Suprapubic skin (tissue), 4 donors: ENCODE measurements at regions not wholly inside any gene's neighbourhood (a gene's known extent, or its start where the extent isn't known, plus 50 kb on each side); places are given as distances from the start of the nearest gene placed in this dataset.
A peak's percentile ranks its signal among the peaks of the same experiment; 100 is the strongest.

Experiments
- DNase-seq, 2 donors: peaks; one replicate each; pipeline ENCODE4 v3.0.0-alpha.2; 2019; ENCODE audit warnings: low spot score in 2 of 2
- H3K27ac ChIP-seq: fragments of 200-600 bp; sonication (generic); one replicate; pipeline ENCODE4 v1.5.1; 2019
- H3K27me3 ChIP-seq: fragments of 200-600 bp; sonication (generic); one replicate; pipeline ENCODE4 v1.5.1; 2019
- H3K36me3 ChIP-seq: fragments of 200-600 bp; sonication (generic); one replicate; pipeline ENCODE4 v1.5.1; 2019
- H3K4me1 ChIP-seq: fragments of 200-600 bp; sonication (generic); one replicate; pipeline ENCODE4 v1.5.1; 2019
- H3K4me3 ChIP-seq: fragments of 200-600 bp; sonication (generic); one replicate; pipeline ENCODE4 v1.5.1; 2019; ENCODE audit warnings: mild to moderate bottlenecking
- H3K9me3 ChIP-seq: fragments of 200-600 bp; sonication (generic); one replicate; pipeline ENCODE4 v1.5.1; 2019
- CTCF ChIP-seq, 2 donors: fragments of 200-600 bp in 1 of 2; fragments of 450-650 bp in 1 of 2; sonication (generic) in 1 of 2; IDR thresholded peaks; one replicate each; pipeline ENCODE4 v1.5.1; 2016 to 2019; ENCODE audit warnings: antibody characterized with exemption in 2 of 2, mild to moderate bottlenecking in 1 of 2, moderate library complexity in 1 of 2
- EP300 ChIP-seq: sonication (generic); formaldehyde crosslinking; IDR thresholded peaks from one replicate; pipeline ENCODE4 v1.6.1; 2017; ENCODE audit warnings: antibody characterized with exemption
- POLR2A ChIP-seq, 2 donors: fragments of 450-650 bp; IDR thresholded peaks; one replicate each; pipeline ENCODE4 v1.6.1; 2017; ENCODE audit warnings: antibody characterized with exemption in 2 of 2, mild to moderate bottlenecking in 2 of 2, moderate library complexity in 2 of 2
- POLR2AphosphoS5 ChIP-seq, 3 donors: sonication (generic); formaldehyde crosslinking; IDR thresholded peaks; one replicate each; pipeline ENCODE4 v1.6.1; 2017; ENCODE audit warnings: antibody characterized with exemption in 3 of 3
- WGBS: methylation state at CpG from one replicate; pipeline ENCODE4 v1.1.5; 2018; 5-methylcytosine and 5-hydroxymethylcytosine counted together

- H3K4me1 ChIP-seq = peaks cover 17% of the 10 kb centered on the region
- no peak for TF ChIP-seq CTCF (IDR thresholded peaks at IDR 0.05)
- no peak for TF ChIP-seq EP300
- TF ChIP-seq POLR2A (IDR thresholded peaks at IDR 0.05) = no peak
- WGBS = 68% methylated on average over 6 of the region's 7 CpGs
These were observed 462.2 kb upstream of the PROK2 start for GRCh38 chr3:72247126-72247525.

GRCh38 chr3:72246685-72247084 lies 461.7 kb upstream of the PROK2 start:
- Histone ChIP-seq H3K9me3 (no peaks in the 10 kb centered on the region), H3K4me3 (no peak overlapping the region), H3K27me3 (no peaks in the 10 kb centered on the region), H3K36me3 (no peaks in the 10 kb centered on the region), H3K27ac (no peak overlapping the region), H3K4me1 (peaks cover 17% of the 10 kb centered on the region)
- WGBS = 50% methylated on average over 2 of the region's 6 CpGs
- no peak for DNase-seq
- TF ChIP-seq POLR2A (IDR thresholded peaks at IDR 0.05) (no peak), POLR2AphosphoS5 (IDR thresholded peaks at IDR 0.05) (no peak), CTCF (IDR thresholded peaks at IDR 0.05) (no peak), EP300 (no peak)

More at GRCh38 chr3:72247126-72247525, 462.2 kb upstream of the PROK2 start:
- H3K4me3 ChIP-seq = no peak overlapping the region
- H3K27ac ChIP-seq = no peak overlapping the region
- no peaks in the 10 kb centered on the region for H3K27me3 ChIP-seq
- DNase-seq = no peak
- H3K36me3 ChIP-seq = no peaks in the 10 kb centered on the region
- H3K9me3 ChIP-seq = no peaks in the 10 kb centered on the region

GRCh38 chr3:72245183-72245811 lies 460.3 kb upstream of the PROK2 start:
- DNase-seq = peak in 1 of 2 donors; percentile 75
- 35% methylated on average over 5 of the region's 9 CpGs for WGBS
- Histone ChIP-seq H3K27me3 (no peaks in the 10 kb centered on the region), H3K4me1 (peaks cover 17% of the 10 kb centered on the region), H3K27ac (no peak overlapping the region), H3K9me3 (no peaks in the 10 kb centered on the region), H3K36me3 (no peaks in the 10 kb centered on the region), H3K4me3 (no peak overlapping the region)
- TF ChIP-seq CTCF (IDR thresholded peaks at IDR 0.05) (no peak), POLR2A (IDR thresholded peaks at IDR 0.05) (no peak), POLR2AphosphoS5 (IDR thresholded peaks at IDR 0.05) (no peak), EP300 (no peak)

- Histone ChIP-seq H3K9me3 (no peaks in the 10 kb centered on the region), H3K27me3 (no peaks in the 10 kb centered on the region), H3K4me3 (no peak overlapping the region), H3K4me1 (peaks cover 17% of the 10 kb centered on the region), H3K36me3 (no peaks in the 10 kb centered on the region), H3K27ac (no peak overlapping the region)
- DNase-seq = no peak
- WGBS = 72% methylated on average over 4 of the region's 5 CpGs
- TF ChIP-seq CTCF (IDR thresholded peaks at IDR 0.05) (no peak), POLR2A (IDR thresholded peaks at IDR 0.05) (no peak), POLR2AphosphoS5 (IDR thresholded peaks at IDR 0.05) (no peak), EP300 (no peak)
These were observed 459.4 kb upstream of the PROK2 start for GRCh38 chr3:72244396-72244795.

- 85% methylated on average over 2 of the region's 2 CpGs for WGBS
- no peaks in the 10 kb centered on the region for H3K36me3 ChIP-seq
- DNase-seq = no peak
- no peak for TF ChIP-seq EP300
- TF ChIP-seq POLR2A (IDR thresholded peaks at IDR 0.05) = no peak
- no peak for TF ChIP-seq POLR2AphosphoS5 (IDR thresholded peaks at IDR 0.05)
- no peak for TF ChIP-seq CTCF (IDR thresholded peaks at IDR 0.05)
- no peak overlapping the region for H3K4me3 ChIP-seq
- no peak overlapping the region for H3K27ac ChIP-seq
- peaks cover 17% of the 10 kb centered on the region for H3K4me1 ChIP-seq
- no peaks in the 10 kb centered on the region for H3K27me3 ChIP-seq
- H3K9me3 ChIP-seq = no peaks in the 10 kb centered on the region
These were observed 457.4 kb upstream of the PROK2 start for GRCh38 chr3:72242326-72242725.
